ENCODE measurements at regions not wholly inside any gene's neighbourhood (a gene's known extent, or its start where the extent isn't known, plus 50 kb on each side); places are given as distances from the start of the nearest gene placed in this dataset.

DNA sequence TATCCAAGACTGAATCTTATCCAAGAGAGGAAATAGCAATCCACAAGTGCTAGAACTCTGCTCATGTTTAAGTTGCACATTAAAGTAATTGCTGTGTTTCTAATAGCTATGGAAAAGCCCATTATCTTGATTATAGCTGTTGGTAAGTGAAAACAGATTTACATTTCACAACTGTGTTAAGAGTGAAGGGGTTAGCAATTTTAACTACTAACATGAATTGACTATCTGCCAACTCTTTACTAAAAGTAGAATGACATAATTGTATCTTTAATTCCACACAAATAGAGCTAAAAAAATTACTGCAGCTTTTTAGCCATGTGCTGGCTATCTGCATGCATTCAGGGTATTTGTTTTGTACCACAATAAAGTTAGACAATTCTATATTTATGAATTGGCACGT is 277.9 kb upstream of the IRAK1BP1 start:
- TF ChIP-seq, protein P1, sequence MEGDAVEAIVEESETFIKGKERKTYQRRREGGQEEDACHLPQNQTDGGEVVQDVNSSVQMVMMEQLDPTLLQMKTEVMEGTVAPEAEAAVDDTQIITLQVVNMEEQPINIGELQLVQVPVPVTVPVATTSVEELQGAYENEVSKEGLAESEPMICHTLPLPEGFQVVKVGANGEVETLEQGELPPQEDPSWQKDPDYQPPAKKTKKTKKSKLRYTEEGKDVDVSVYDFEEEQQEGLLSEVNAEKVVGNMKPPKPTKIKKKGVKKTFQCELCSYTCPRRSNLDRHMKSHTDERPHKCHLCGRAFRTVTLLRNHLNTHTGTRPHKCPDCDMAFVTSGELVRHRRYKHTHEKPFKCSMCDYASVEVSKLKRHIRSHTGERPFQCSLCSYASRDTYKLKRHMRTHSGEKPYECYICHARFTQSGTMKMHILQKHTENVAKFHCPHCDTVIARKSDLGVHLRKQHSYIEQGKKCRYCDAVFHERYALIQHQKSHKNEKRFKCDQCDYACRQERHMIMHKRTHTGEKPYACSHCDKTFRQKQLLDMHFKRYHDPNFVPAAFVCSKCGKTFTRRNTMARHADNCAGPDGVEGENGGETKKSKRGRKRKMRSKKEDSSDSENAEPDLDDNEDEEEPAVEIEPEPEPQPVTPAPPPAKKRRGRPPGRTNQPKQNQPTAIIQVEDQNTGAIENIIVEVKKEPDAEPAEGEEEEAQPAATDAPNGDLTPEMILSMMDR (IDR thresholded peaks at IDR 0.05), result no peak
- no peak for TF ChIP-seq POLR2A (IDR thresholded peaks at IDR 0.05)
